Adipocyte (in vitro differentiated cells): ENCODE measurements at regions not wholly inside any gene's neighbourhood (a gene's known extent, or its start where the extent isn't known, plus 50 kb on each side); places are given as distances from the start of the nearest gene placed in this dataset.
"Not testable (repeated sequence)": the region's sequence is repeated elsewhere in the genome, so short reads cannot be mapped to it uniquely, and the experiment has no call there.

ENCODE experiments used
- DNase-seq: peaks from one replicate; pipeline ENCODE4 v3.0.0-alpha.2; 2015; ENCODE audit warnings: low read depth
- H3K27me3 ChIP-seq: replicated peaks from 2 replicates; pipeline ENCODE4 v1.7.0; 2013; ENCODE audit warnings: mild to moderate bottlenecking, low read length, moderate library complexity; ENCODE audit not compliant: control insufficient read depth, insufficient read depth
- H3K36me3 ChIP-seq: 2 replicates; pipeline ENCODE4 v1.7.0; 2013; ENCODE audit warnings: low read length, mild to moderate bottlenecking, moderate library complexity; ENCODE audit not compliant: control insufficient read depth, insufficient read depth, severe bottlenecking
- H3K4me1 ChIP-seq: 2 replicates; pipeline ENCODE4 v1.7.0; 2013; ENCODE audit warnings: mild to moderate bottlenecking, low read length, moderate library complexity; ENCODE audit not compliant: control insufficient read depth, insufficient read depth
- H3K4me3 ChIP-seq: 2 replicates; pipeline ENCODE4 v1.7.0; 2013; ENCODE audit warnings: mild to moderate bottlenecking, low read length, moderate library complexity
- H3K9ac ChIP-seq: 2 replicates; pipeline ENCODE4 v1.7.0; 2013; ENCODE audit warnings: mild to moderate bottlenecking, low read length, moderate library complexity
- H3K9me3 ChIP-seq: 2 replicates; pipeline ENCODE4 v1.7.0; 2013; ENCODE audit warnings: mild to moderate bottlenecking, low read length, moderate library complexity; ENCODE audit not compliant: control insufficient read depth

DNA sequence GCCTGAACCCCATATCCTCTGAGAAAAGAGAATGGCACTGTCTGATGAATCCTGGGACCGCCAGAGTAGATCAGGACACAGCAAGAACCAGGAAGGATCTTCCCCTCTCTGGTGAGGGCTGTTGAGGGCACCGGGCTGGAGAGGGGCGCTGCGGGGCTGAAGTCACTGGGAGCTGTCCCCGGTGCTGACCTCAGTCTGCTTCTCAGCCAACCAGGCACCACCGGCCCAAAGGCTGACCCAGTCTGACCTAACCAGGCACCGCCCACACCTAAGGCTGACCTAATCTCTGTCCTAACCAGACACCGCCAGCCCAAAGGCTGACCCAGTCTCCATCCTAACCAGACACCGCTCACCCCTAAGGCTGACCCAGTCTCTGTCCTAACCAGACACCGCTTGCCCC lies 82.8 kb downstream of the CPZ start:
- Histone ChIP-seq H3K36me3 (no peaks in the 10 kb centered on the region), H3K9me3 (no peaks in the 10 kb centered on the region), H3K27me3 (peaks cover 28% of the 10 kb centered on the region), H3K4me1 (no peaks in the 10 kb centered on the region), H3K9ac (no peak overlapping the region), H3K4me3 (no peak overlapping the region)
- peak; percentile 11 for DNase-seq

DNA sequence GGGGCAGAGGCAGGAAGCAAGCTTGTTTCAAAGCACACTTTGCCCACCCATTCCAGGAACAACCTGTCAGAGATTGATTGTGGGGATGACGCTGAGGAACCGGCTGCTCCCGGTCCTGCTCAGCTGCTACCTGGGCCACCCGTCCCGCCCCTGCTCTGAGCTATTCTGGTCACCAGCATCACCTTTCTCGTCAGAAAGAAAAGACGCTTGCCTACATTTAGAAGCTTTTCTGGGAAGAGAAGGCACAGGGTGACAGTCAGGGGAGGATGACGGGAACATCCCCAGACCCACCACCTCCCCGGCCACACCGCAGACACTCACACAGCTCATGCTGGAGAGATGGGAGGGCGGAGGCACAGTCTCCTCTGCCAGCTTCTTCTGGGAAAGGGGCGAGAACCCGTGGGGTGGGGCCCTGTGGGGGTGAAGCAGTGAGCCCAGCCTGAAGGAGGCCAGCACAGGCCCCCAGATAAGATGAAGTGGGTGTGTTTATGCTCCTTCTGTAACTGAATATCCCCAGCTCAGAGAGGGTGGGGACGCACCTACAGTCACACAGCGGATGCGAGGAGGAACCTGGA lies 81.8 kb downstream of the CPZ start:
- Histone ChIP-seq H3K4me3 (no peak overlapping the region), H3K4me1 (no peaks in the 10 kb centered on the region), H3K9me3 (no peaks in the 10 kb centered on the region), H3K27me3 (peaks cover 22% of the 10 kb centered on the region), H3K36me3 (no peaks in the 10 kb centered on the region), H3K9ac (no peak overlapping the region)
- DNase-seq: no peak

DNA sequence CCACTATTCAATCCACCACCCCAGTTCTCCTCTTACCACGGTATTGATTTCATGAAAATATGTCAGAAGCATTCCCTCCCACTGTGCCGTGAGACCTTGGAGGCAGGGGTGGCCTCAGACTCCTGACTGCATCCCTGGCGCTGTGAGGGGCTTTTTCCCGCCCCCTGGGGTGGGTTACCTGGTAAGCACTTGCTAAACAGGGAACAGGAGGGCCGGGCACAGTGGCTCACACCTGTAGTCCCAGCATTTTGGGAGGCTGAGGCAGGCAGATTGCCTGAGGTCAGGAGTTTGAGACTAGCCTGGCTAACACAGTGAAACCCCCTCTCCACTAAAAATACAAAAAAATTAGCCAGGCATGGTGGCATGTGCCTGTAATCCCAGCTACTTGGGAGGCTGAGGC lies 80.5 kb downstream of the CPZ start:
- H3K9ac ChIP-seq, H3K4me1 ChIP-seq, H3K4me3 ChIP-seq, H3K9me3 ChIP-seq, H3K36me3 ChIP-seq, DNase-seq: not testable (repeated sequence)
- peaks cover 20% of the 10 kb centered on the region for H3K27me3 ChIP-seq

DNA sequence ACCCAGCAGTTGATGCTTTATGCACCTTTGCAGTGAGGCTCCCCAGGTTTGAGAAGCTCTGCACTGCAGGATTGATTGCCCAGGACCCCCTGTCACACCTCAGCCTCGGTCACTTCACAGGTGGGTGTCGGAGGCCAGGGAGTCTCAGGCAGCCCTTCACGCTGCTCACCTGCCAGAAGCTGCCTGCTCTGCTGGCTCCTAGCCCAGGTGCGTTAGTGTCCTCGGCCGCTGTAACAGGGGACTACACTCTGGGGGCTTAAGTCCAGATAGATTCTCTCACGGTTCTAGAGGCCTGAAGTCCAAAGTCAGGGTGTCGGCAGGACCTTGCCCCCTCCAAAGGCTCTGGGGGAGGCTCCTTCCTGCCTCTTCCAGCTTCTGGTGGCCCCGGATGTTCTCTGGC lies 79.9 kb downstream of the CPZ start:
- Histone ChIP-seq H3K27me3 (peaks cover 20% of the 10 kb centered on the region), H3K9ac (no peak overlapping the region), H3K4me1 (no peaks in the 10 kb centered on the region), H3K36me3 (no peaks in the 10 kb centered on the region), H3K9me3 (no peaks in the 10 kb centered on the region), H3K4me3 (no peak overlapping the region)
- DNase-seq: no peak

DNA sequence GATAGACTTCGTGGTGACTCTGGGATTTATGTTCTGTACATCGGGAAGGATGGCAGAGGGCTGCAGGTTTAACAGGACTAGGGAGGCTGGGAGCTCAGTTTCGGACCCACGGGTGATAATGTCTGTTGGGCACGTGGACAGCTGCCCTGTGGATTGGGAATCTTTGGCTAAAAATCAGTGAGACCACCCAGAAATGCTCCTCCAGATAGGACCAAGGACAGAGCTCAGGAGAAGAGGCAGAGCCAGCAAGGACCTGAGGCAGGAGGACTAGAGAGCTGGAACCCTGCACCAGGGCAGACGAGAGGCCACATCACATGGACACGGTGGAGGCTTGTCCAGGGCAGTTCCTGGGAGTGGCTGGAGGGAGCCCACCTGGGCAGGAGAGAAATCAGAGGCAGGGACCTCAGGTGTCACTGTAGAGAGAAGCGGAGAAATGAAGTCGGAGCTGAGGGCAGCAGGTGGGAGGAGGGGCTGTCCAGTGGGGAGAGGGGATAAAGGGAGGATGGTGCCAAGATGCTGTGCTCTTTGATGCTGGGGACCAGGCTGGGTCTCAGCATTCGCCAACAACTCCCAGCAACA lies 79.2 kb downstream of the CPZ start:
- Histone ChIP-seq H3K4me1 (no peaks in the 10 kb centered on the region), H3K9ac (no peak overlapping the region)
- DNase-seq: no peak

More for the DNA sequence above, 79.2 kb downstream of the CPZ start:
- Histone ChIP-seq H3K9me3 (no peaks in the 10 kb centered on the region), H3K4me3 (no peak overlapping the region), H3K27me3 (peaks cover 20% of the 10 kb centered on the region), H3K36me3 (no peaks in the 10 kb centered on the region)
